ENCODE measurements at regions not wholly inside any gene's neighbourhood (a gene's known extent, or its start where the extent isn't known, plus 50 kb on each side); places are given as distances from the start of the nearest gene placed in this dataset.

- no peak for DNase-seq
Observed at GRCh38 chr3:64828276-64828675, 140.5 kb upstream of the ADAMTS9 start.

GRCh38 chr3:64827431-64827830, 139.6 kb upstream of the ADAMTS9 start:
- DNase-seq: no peak

GRCh38 chr3:64827019-64827418, 139.2 kb upstream of the ADAMTS9 start:
- no peak for DNase-seq

GRCh38 chr3:64825404-64826120, 137.8 kb upstream of the ADAMTS9 start:
- no peak for DNase-seq

- no peak for DNase-seq
Observed at GRCh38 chr3:64824394-64824909, 136.7 kb upstream of the ADAMTS9 start.

- DNase-seq: no peak
Observed at GRCh38 chr3:64818196-64818595, 130.4 kb upstream of the ADAMTS9 start.

- DNase-seq: no peak
Observed at GRCh38 chr3:64816355-64816754, 128.6 kb upstream of the ADAMTS9 start.

- no peak for DNase-seq
Observed at GRCh38 chr3:64815789-64816188, 128.0 kb upstream of the ADAMTS9 start.

GRCh38 chr3:64815195-64815631, 127.4 kb upstream of the ADAMTS9 start:
- no peak for DNase-seq

GRCh38 chr3:64814351-64814750, 126.6 kb upstream of the ADAMTS9 start:
- DNase-seq: no peak

GRCh38 chr3:64813326-64813725, 125.5 kb upstream of the ADAMTS9 start:
- no peak for DNase-seq

- DNase-seq: no peak
Observed at GRCh38 chr3:64809086-64809485, 121.3 kb upstream of the ADAMTS9 start.

- no peak for DNase-seq
Observed at GRCh38 chr3:64808061-64808460, 120.3 kb upstream of the ADAMTS9 start.

GRCh38 chr3:64806668-64807605, 119.1 kb upstream of the ADAMTS9 start:
- DNase-seq: no peak

GRCh38 chr3:64805978-64806377, 118.2 kb upstream of the ADAMTS9 start:
- DNase-seq: no peak

GRCh38 chr3:64805248-64805647, 117.4 kb upstream of the ADAMTS9 start:
- no peak for DNase-seq

- no peak for DNase-seq
Observed at GRCh38 chr3:64803469-64803868, 115.7 kb upstream of the ADAMTS9 start.

- no peak for DNase-seq
Observed at GRCh38 chr3:64802460-64802859, 114.7 kb upstream of the ADAMTS9 start.

- DNase-seq: no peak
Observed at GRCh38 chr3:64801856-64802255, 114.1 kb upstream of the ADAMTS9 start.

GRCh38 chr3:64799606-64800005, 111.8 kb upstream of the ADAMTS9 start:
- DNase-seq: no peak

- no peak for DNase-seq
Observed at GRCh38 chr3:64798316-64798715, 110.5 kb upstream of the ADAMTS9 start.

- DNase-seq: no peak
Observed at GRCh38 chr3:64796607-64797399, 109.0 kb upstream of the ADAMTS9 start.

GRCh38 chr3:64792445-64792844, 104.6 kb upstream of the ADAMTS9 start:
- DNase-seq: no peak

Data from DMS 273 treated with DMSO at 0.1 percent for 48 hours (cell line).